Embryonic facial prominence (tissue), 1 donor: ENCODE measurements at regions not wholly inside any gene's neighbourhood (a gene's known extent, or its start where the extent isn't known, plus 50 kb on each side); places are given as distances from the start of the nearest gene placed in this dataset.

Source experiments
- DNase-seq: peaks from one replicate; pipeline ENCODE4 v3.0.0-alpha.2; 2016; ENCODE audit errors: extremely low spot score

GRCh38 chr3:182255158-182255557 is 538.1 kb upstream of the ATP11B start:
- no peak for DNase-seq

GRCh38 chr3:182257361-182257760 is 535.9 kb upstream of the ATP11B start:
- no peak for DNase-seq

GRCh38 chr3:182258538-182259177 is 534.6 kb upstream of the ATP11B start:
- peak; percentile 64 for DNase-seq

GRCh38 chr3:182259579-182259978 is 533.7 kb upstream of the ATP11B start:
- DNase-seq = no peak

- no peak for DNase-seq
Observed at GRCh38 chr3:182261041-182261440, 532.3 kb upstream of the ATP11B start.

- DNase-seq = no peak
Observed at GRCh38 chr3:182268711-182269110, 524.6 kb upstream of the ATP11B start.

GRCh38 chr3:182276512-182276911 is 516.8 kb upstream of the ATP11B start:
- no peak for DNase-seq

- no peak for DNase-seq
Observed at GRCh38 chr3:182284793-182285192, 508.5 kb upstream of the ATP11B start.

GRCh38 chr3:182292591-182292990 is 500.7 kb upstream of the ATP11B start:
- no peak for DNase-seq

- no peak for DNase-seq
Observed at GRCh38 chr3:182294256-182294655, 499.0 kb upstream of the ATP11B start.

- no peak for DNase-seq
Observed at GRCh38 chr3:182294696-182295095, 498.6 kb upstream of the ATP11B start.

GRCh38 chr3:182300266-182300665 is 493.0 kb upstream of the ATP11B start:
- DNase-seq = no peak

GRCh38 chr3:182303169-182303568 is 490.1 kb upstream of the ATP11B start:
- DNase-seq = no peak

- no peak for DNase-seq
Observed at GRCh38 chr3:182305881-182306665, 487.2 kb upstream of the ATP11B start.

- no peak for DNase-seq
Observed at GRCh38 chr3:182308328-182308727, 485.0 kb upstream of the ATP11B start.

GRCh38 chr3:182309120-182309519 is 484.2 kb upstream of the ATP11B start:
- no peak for DNase-seq

GRCh38 chr3:182315313-182315712 is 478.0 kb upstream of the ATP11B start:
- DNase-seq = no peak

- no peak for DNase-seq
Observed at GRCh38 chr3:182323126-182323700, 470.1 kb upstream of the ATP11B start.

GRCh38 chr3:182323898-182324297 is 469.4 kb upstream of the ATP11B start:
- no peak for DNase-seq

GRCh38 chr3:182325213-182325950 is 467.9 kb upstream of the ATP11B start:
- DNase-seq = no peak

- no peak for DNase-seq
Observed at GRCh38 chr3:182327196-182327681, 466.1 kb upstream of the ATP11B start.

GRCh38 chr3:182330646-182331045 is 462.7 kb upstream of the ATP11B start:
- no peak for DNase-seq
